MM.1S (cell line): ENCODE measurements at regions not wholly inside any gene's neighbourhood (a gene's known extent, or its start where the extent isn't known, plus 50 kb on each side); places are given as distances from the start of the nearest gene placed in this dataset.

Source experiments
- DNase-seq: peaks from one replicate; pipeline ENCODE4 v3.0.0-alpha.2; 2015
- H2AFZ ChIP-seq: fragments of 300-600 bp; sonication (generic); 2 replicates; pipeline ENCODE4 v1.6.0; 2016; ENCODE audit warnings: antibody characterized with exemption, low read length
- H3F3A ChIP-seq: fragments of 300-600 bp; sonication (generic); 2 replicates; pipeline ENCODE4 v1.6.1; 2016; ENCODE audit warnings: mild to moderate bottlenecking, antibody characterized with exemption, low read length, moderate library complexity, mixed read lengths; ENCODE audit not compliant: insufficient read depth
- H3K27ac ChIP-seq: fragments of 300-600 bp; sonication (generic); 2 replicates; pipeline ENCODE4 v1.5.1; 2016; ENCODE audit warnings: mild to moderate bottlenecking, low read length
- H3K27me3 ChIP-seq: fragments of 300-600 bp; sonication (generic); replicated peaks from 2 replicates; pipeline ENCODE4 v1.6.0; 2016; ENCODE audit warnings: low read length; ENCODE audit not compliant: insufficient read depth
- H3K36me3 ChIP-seq: fragments of 300-600 bp; sonication (generic); replicated peaks from 2 replicates; pipeline ENCODE4 v1.6.1; 2016; ENCODE audit warnings: mild to moderate bottlenecking, low read length, mixed read lengths; ENCODE audit not compliant: insufficient read depth
- H3K4me1 ChIP-seq: fragments of 300-600 bp; sonication (generic); 2 replicates; pipeline ENCODE4 v1.6.1; 2016; ENCODE audit warnings: low read length, mixed read lengths
- H3K4me2 ChIP-seq: fragments of 300-600 bp; sonication (generic); 2 replicates; pipeline ENCODE4 v1.6.0; 2016; ENCODE audit warnings: low read depth, low read length
- H3K4me3 ChIP-seq: fragments of 300-600 bp; sonication (generic); 2 replicates; pipeline ENCODE4 v1.5.1; 2016; ENCODE audit warnings: low read length, mixed read lengths
- H3K79me2 ChIP-seq: fragments of 300-600 bp; sonication (generic); 2 replicates; pipeline ENCODE4 v1.6.1; 2016; ENCODE audit warnings: mixed run types, low read length, mixed read lengths
- H3K9ac ChIP-seq: fragments of 300-600 bp; sonication (generic); 2 replicates; pipeline ENCODE4 v1.6.1; 2016; ENCODE audit warnings: low read length, mixed read lengths
- H3K9me2 ChIP-seq: fragments of 300-600 bp; sonication (generic); replicated peaks from 2 replicates; pipeline ENCODE4 v1.6.1; 2016; ENCODE audit warnings: mild to moderate bottlenecking, low read length, mixed read lengths; ENCODE audit not compliant: insufficient read depth
- H3K9me3 ChIP-seq: fragments of 300-600 bp; sonication (generic); replicated peaks from 2 replicates; pipeline ENCODE4 v1.6.1; 2016; ENCODE audit warnings: mild to moderate bottlenecking, low read length, mixed read lengths; ENCODE audit not compliant: insufficient read depth
- H4K20me1 ChIP-seq: fragments of 300-600 bp; sonication (generic); 2 replicates; pipeline ENCODE4 v1.6.1; 2016; ENCODE audit warnings: mild to moderate bottlenecking, low read length, moderate library complexity, mixed read lengths; ENCODE audit not compliant: insufficient read depth
- EZH2 ChIP-seq: fragments of 300-600 bp; sonication (generic); optimal IDR thresholded peaks from 2 replicates; pipeline ENCODE3; 2017; ENCODE audit warnings: low read depth, mild to moderate bottlenecking, antibody characterized with exemption, low read length, mixed read lengths
- EZH2phosphoT487 ChIP-seq: fragments of 300-600 bp; sonication (generic); IDR thresholded peaks from 2 replicates; pipeline ENCODE4 v1.6.1; 2018; ENCODE audit warnings: antibody characterized with exemption, low read length
- TF ChIP-seq, protein P1 (sequence below): fragments of 300-600 bp; sonication (generic); IDR thresholded peaks from 2 replicates; pipeline ENCODE4 v1.5.1; 2016; ENCODE audit warnings: antibody characterized with exemption, low read length, mixed read lengths

DNA sequence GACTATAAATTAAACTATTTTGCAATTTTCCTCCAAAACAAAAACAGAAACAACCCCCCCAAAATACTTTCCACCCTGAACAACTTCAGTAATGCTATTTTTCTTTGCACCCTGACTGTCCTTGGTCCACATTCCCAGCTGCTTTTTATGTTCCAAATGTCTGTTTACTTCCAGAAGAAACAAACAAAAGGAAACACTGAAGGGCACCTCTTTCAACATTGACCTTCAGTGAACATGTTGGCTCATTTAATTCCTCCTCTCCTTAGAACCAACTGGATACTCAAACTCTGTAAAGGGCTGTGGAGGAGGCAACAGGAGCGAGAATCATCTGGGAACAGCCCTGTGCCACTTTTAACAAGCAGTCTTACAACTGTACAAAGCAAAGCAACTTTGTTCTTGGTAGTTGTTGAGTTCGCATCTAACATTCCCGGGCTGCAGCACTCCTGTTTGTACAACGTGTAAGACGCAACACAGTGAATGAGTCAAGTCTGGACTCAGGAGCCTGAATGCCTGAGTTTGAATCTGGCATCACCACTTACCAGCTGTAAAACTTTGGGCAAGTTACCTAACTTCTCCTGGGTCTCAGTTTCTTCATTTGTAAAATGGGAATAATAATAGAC, 111.4 kb upstream of the GATA6 start:
- H3K27ac ChIP-seq, result no peak overlapping the region
- no peaks in the 10 kb centered on the region for H3K9me2 ChIP-seq
- H3K27me3 ChIP-seq, result no peaks in the 10 kb centered on the region
- H3K9me3 ChIP-seq, result no peaks in the 10 kb centered on the region
- H3K79me2 ChIP-seq, result no peaks in the 10 kb centered on the region
- DNase-seq, result no peak
- H3K4me2 ChIP-seq, result no peak overlapping the region
- no peaks in the 10 kb centered on the region for H3K36me3 ChIP-seq
- H2AFZ ChIP-seq, result no peak overlapping the region
- no peaks in the 10 kb centered on the region for H3K4me1 ChIP-seq
- H3K9ac ChIP-seq, result no peak overlapping the region
- TF ChIP-seq, protein P1, sequence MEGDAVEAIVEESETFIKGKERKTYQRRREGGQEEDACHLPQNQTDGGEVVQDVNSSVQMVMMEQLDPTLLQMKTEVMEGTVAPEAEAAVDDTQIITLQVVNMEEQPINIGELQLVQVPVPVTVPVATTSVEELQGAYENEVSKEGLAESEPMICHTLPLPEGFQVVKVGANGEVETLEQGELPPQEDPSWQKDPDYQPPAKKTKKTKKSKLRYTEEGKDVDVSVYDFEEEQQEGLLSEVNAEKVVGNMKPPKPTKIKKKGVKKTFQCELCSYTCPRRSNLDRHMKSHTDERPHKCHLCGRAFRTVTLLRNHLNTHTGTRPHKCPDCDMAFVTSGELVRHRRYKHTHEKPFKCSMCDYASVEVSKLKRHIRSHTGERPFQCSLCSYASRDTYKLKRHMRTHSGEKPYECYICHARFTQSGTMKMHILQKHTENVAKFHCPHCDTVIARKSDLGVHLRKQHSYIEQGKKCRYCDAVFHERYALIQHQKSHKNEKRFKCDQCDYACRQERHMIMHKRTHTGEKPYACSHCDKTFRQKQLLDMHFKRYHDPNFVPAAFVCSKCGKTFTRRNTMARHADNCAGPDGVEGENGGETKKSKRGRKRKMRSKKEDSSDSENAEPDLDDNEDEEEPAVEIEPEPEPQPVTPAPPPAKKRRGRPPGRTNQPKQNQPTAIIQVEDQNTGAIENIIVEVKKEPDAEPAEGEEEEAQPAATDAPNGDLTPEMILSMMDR, result no peak
- TF ChIP-seq EZH2phosphoT487 (no peak), EZH2 (no peak)
- H4K20me1 ChIP-seq, result no peaks in the 10 kb centered on the region
- no peaks in the 10 kb centered on the region for H3F3A ChIP-seq
- no peak overlapping the region for H3K4me3 ChIP-seq

DNA sequence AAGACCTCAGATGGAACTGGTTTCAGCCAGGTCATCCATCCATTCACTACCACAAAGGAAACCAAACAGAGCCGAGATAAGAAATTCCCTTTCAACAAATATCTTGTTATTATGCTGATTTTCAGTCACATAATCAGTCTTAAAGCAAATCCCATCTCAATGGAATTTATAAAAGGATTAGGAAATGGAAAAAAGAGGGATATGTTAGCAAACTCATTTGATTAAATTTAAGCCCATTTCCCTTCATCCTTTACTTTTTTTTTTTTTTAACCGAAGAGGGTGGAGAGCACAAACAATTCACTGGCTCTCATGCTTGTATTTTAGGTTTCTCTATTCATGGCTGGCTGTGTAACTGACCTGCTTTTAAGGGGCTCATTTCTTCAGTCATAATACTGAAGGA, 109.0 kb upstream of the GATA6 start:
- Histone ChIP-seq H3K4me1 (no peaks in the 10 kb centered on the region), H3K9me3 (no peaks in the 10 kb centered on the region), H3K79me2 (no peaks in the 10 kb centered on the region), H3K27ac (no peak overlapping the region), H3K9ac (no peak overlapping the region), H3F3A (no peaks in the 10 kb centered on the region), H3K4me3 (no peak overlapping the region), H3K4me2 (no peak overlapping the region), H4K20me1 (no peaks in the 10 kb centered on the region), H3K9me2 (no peaks in the 10 kb centered on the region), H3K36me3 (no peaks in the 10 kb centered on the region), H3K27me3 (no peaks in the 10 kb centered on the region), H2AFZ (no peak overlapping the region)
- no peak for DNase-seq
- TF ChIP-seq EZH2, result no peak
- TF ChIP-seq, protein P1, result no peak

DNA sequence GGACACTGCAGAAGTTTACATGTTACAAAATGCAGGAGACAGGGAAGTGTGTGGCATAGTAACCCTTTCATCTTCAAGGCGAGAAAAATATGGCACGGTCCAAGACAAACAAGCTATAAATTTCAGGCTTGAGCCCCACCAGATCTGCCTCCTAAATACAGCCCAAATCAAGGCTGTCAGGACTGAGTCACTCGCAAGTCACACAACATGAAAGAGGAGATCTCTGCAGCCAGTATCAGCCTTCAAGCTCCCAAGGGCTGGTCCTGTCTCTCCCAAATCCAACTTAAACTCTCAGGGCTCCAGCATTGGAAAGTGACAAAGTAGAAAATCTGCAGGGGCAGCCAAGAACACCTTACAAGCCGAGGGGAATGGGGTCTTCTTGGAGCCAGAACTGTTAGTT, 106.3 kb upstream of the GATA6 start:
- H2AFZ ChIP-seq, result no peak overlapping the region
- no peak for TF ChIP-seq EZH2
- no peak overlapping the region for H3K9ac ChIP-seq
- no peak overlapping the region for H3K27ac ChIP-seq
- H3K36me3 ChIP-seq, result no peaks in the 10 kb centered on the region
- no peak overlapping the region for H3K4me3 ChIP-seq
- no peak overlapping the region for H3K4me2 ChIP-seq
- H3K79me2 ChIP-seq, result no peaks in the 10 kb centered on the region
- H3K9me3 ChIP-seq, result no peaks in the 10 kb centered on the region
- no peak for DNase-seq
- H3K4me1 ChIP-seq, result no peaks in the 10 kb centered on the region
- H3F3A ChIP-seq, result no peaks in the 10 kb centered on the region
- no peaks in the 10 kb centered on the region for H3K9me2 ChIP-seq
- no peaks in the 10 kb centered on the region for H4K20me1 ChIP-seq
- H3K27me3 ChIP-seq, result no peaks in the 10 kb centered on the region

DNA sequence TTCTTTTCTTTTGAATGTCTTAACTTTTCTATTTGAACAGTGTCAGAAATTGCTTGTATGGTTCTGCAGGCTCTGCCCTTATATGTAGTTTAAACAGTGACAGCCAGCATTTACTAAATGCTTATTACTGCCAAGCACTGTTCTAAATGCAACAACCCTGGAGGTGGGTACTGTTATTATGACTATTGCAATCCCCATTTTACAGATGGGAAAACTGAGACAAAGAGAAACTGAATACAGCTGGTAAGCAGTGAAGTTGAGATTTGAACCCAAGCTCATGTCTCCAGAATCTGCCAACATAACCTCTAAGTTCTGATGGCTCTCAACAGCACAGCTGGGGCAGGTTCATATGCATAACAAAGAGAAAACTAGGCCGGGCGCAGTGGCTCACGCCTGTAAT, 105.7 kb upstream of the GATA6 start:
- Histone ChIP-seq H4K20me1 (no peaks in the 10 kb centered on the region), H3K4me2 (no peak overlapping the region), H3K4me3 (no peak overlapping the region), H3K9me3 (no peaks in the 10 kb centered on the region), H3K9ac (no peak overlapping the region), H3K4me1 (no peaks in the 10 kb centered on the region), H3F3A (no peaks in the 10 kb centered on the region), H3K79me2 (no peaks in the 10 kb centered on the region), H3K27ac (no peak overlapping the region), H3K27me3 (no peaks in the 10 kb centered on the region), H2AFZ (no peak overlapping the region), H3K9me2 (no peaks in the 10 kb centered on the region), H3K36me3 (no peaks in the 10 kb centered on the region)
- DNase-seq, result no peak
- TF ChIP-seq, protein P1, result no peak
- no peak for TF ChIP-seq EZH2phosphoT487
- no peak for TF ChIP-seq EZH2
